WERI-Rb-1 (cell line): ENCODE measurements at regions not wholly inside any gene's neighbourhood (a gene's known extent, or its start where the extent isn't known, plus 50 kb on each side); places are given as distances from the start of the nearest gene placed in this dataset.

Experiments used
- DNase-seq: peaks from one replicate; pipeline ENCODE4 v3.0.0-alpha.2; 2020
- H3K27ac ChIP-seq: fragments of 250-450 bp; sonication (Bioruptor Pico); 2 replicates; pipeline ENCODE4 v1.5.1; 2020; ENCODE audit warnings: mild to moderate bottlenecking, moderate library complexity
- H3K27me3 ChIP-seq: fragments of 250-450 bp; sonication (Bioruptor Pico); 2 replicates; pipeline ENCODE4 v1.5.1; 2021; ENCODE audit warnings: mild to moderate bottlenecking, low read depth, moderate library complexity; ENCODE audit not compliant: insufficient read depth, severe bottlenecking
- H3K36me3 ChIP-seq: fragments of 250-450 bp; sonication (Bioruptor Pico); 2 replicates; pipeline ENCODE4 v1.5.1; 2020; ENCODE audit warnings: mild to moderate bottlenecking, moderate library complexity
- H3K4me3 ChIP-seq: 2 replicates; pipeline ENCODE4 v1.5.1; 2011; ENCODE audit warnings: low read depth, mild to moderate bottlenecking, control low read depth, low read length
- H3K9me3 ChIP-seq: fragments of 250-450 bp; sonication (Bioruptor Pico); 2 replicates; pipeline ENCODE4 v1.5.1; 2021; ENCODE audit warnings: mild to moderate bottlenecking, moderate library complexity; ENCODE audit not compliant: severe bottlenecking
- CTCF ChIP-seq: IDR thresholded peaks from 2 replicates; pipeline ENCODE4 v1.5.1; 2011; ENCODE audit warnings: low read depth, mild to moderate bottlenecking, control low read depth, inconsistent platforms, low read length

DNA sequence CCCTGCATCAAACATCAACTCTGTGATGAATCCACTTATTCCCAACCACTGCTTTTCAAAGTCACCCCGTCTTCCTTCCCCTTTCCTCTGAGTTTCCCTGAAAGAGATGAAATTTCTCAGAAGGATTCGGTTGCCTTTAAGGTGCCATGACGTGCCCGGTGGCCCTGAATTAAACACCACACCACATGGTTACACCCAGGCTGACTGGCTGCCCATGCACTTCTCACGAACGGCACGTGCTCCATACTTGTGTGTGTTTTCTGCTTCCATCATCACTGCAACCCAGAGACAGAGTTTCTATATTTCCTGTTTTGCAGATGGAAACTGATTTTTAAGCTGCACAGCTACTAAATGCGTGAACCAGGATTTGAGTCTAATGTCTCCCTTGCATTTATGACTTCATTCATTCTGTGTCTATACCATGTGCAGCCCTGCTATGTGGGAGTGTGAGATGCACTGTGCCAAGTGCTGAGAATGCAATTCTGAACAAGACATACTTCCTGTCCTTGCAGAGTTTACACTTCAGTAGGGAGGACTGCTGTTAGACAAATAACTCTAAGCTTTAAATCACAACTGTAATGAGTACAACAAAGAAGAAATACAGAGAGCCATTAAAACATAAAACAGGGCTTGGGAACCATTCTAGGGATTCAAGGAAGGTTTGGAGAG, 162.9 kb downstream of the NXNL2 start:
- no peak overlapping the region for H3K27ac ChIP-seq

DNA sequence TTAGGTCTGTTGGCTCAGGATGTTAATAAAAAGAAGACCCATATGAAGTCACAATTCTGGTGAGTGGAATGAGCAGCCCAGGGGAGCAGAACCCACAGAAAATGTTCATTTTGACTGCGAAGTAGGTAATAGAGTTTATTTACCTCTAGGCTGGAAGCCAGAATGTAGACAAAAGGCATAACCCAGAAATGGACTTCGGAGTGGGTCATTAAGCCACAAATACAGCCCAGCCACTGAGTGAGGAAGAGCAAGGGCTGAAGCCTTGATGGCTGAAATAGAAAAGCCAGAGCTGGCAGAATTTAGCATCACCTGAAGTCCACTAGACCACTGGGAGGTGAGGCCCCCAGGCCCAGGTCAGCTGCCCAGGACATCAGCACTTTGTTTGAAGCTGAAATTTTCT, 168.0 kb downstream of the NXNL2 start:
- H3K27ac ChIP-seq, result no peak overlapping the region
- TF ChIP-seq CTCF, result no peak
- H3K4me3 ChIP-seq, result no peak overlapping the region
- no peaks in the 10 kb centered on the region for H3K36me3 ChIP-seq
- no peaks in the 10 kb centered on the region for H3K9me3 ChIP-seq
- H3K27me3 ChIP-seq, result no peaks in the 10 kb centered on the region
- no peak for DNase-seq

More for the DNA sequence above, 162.9 kb downstream of the NXNL2 start:
- TF ChIP-seq CTCF, result no peak
- H3K4me3 ChIP-seq, result no peak overlapping the region
- no peaks in the 10 kb centered on the region for H3K9me3 ChIP-seq
- no peak for DNase-seq
- H3K27me3 ChIP-seq, result no peaks in the 10 kb centered on the region
- H3K36me3 ChIP-seq, result no peaks in the 10 kb centered on the region

GRCh38 chr9:88706193-88707113, 171.5 kb downstream of the NXNL2 start:
- TF ChIP-seq CTCF, result no peak
- H3K27me3 ChIP-seq, result no peaks in the 10 kb centered on the region
- DNase-seq, result no peak
- H3K27ac ChIP-seq, result no peak overlapping the region
- no peaks in the 10 kb centered on the region for H3K36me3 ChIP-seq
- H3K9me3 ChIP-seq, result no peaks in the 10 kb centered on the region
- no peak overlapping the region for H3K4me3 ChIP-seq

DNA sequence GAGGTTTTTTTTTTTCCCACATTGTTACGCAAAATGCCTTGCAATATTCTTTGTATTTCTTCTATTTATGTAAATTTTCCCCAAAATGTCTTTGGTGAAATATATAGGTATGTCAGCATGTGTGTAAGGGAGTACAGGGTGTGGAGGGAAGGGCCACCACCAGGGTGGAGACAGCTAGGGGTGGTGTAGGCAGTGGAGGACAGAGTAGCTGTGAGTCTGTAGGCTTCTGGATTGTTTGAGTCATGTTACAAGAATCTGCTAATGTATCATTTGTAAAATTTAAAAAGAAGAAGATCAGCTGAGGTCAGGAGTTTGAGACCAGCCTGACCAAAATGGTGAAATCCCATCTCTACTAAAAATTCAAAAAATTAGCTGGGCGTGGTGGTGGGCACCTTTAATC, 175.5 kb downstream of the NXNL2 start:
- Histone ChIP-seq H3K4me3 (no peak overlapping the region), H3K9me3 (no peaks in the 10 kb centered on the region), H3K27ac (no peak overlapping the region), H3K36me3 (no peaks in the 10 kb centered on the region), H3K27me3 (no peaks in the 10 kb centered on the region)
- no peak for TF ChIP-seq CTCF
- no peak for DNase-seq

- no peaks in the 10 kb centered on the region for H3K27me3 ChIP-seq
- H3K27ac ChIP-seq, result no peak overlapping the region
- H3K36me3 ChIP-seq, result no peaks in the 10 kb centered on the region
- no peaks in the 10 kb centered on the region for H3K9me3 ChIP-seq
- no peak for DNase-seq
- TF ChIP-seq CTCF, result no peak
- H3K4me3 ChIP-seq, result no peak overlapping the region
Observed at GRCh38 chr9:88711719-88712118, 176.7 kb downstream of the NXNL2 start.
